Natural killer cell (primary cell): ENCODE measurements at regions not wholly inside any gene's neighbourhood (a gene's known extent, or its start where the extent isn't known, plus 50 kb on each side); places are given as distances from the start of the nearest gene placed in this dataset.

Experiments used
- ATAC-seq, 3 donors: fragments of 150-1000 bp in 2 of 3; fragments of 200-7000 bp in 1 of 3; cut with Tn5 transposase; 1 replicate in 1 of 3; 2 replicates in 2 of 3; pipeline ENCODE4 v1.10.0; 2021; ENCODE audit warnings: mild to moderate bottlenecking in 2 of 3, moderate library complexity in 2 of 3
- DNase-seq, 2 donors: peaks; one replicate each; pipeline versions ENCODE4 v3.0.0 to v3.0.0-alpha.2; 2013 to 2021; ENCODE audit warnings: mixed read lengths in 1 of 2
- H3K27ac ChIP-seq: one replicate; pipeline ENCODE4 v1.5.1; 2013; ENCODE audit warnings: mild to moderate bottlenecking, low read length
- H3K27me3 ChIP-seq: one replicate; pipeline ENCODE4 v1.6.1; 2013; ENCODE audit warnings: low read length; ENCODE audit not compliant: control insufficient read depth, insufficient read depth
- H3K36me3 ChIP-seq: one replicate; pipeline ENCODE4 v1.6.1; 2013; ENCODE audit warnings: low read length; ENCODE audit not compliant: control insufficient read depth, insufficient read depth
- H3K4me1 ChIP-seq: one replicate; pipeline ENCODE4 v1.6.1; 2013; ENCODE audit warnings: low read length; ENCODE audit not compliant: control insufficient read depth, insufficient read depth
- H3K4me3 ChIP-seq: one replicate; pipeline ENCODE4 v1.5.1; 2013; ENCODE audit warnings: low read length
- H3K9me3 ChIP-seq: one replicate; pipeline ENCODE4 v1.6.1; 2013; ENCODE audit warnings: low read length; ENCODE audit not compliant: control insufficient read depth, insufficient read depth
- H3K27ac Mint-ChIP-seq, 2 donors: one replicate each; pipeline ENCODE4 v1.8.0; 2022; ENCODE audit warnings: mild to moderate bottlenecking in 2 of 2, mixed read lengths in 2 of 2, moderate library complexity in 1 of 2
- H3K27me3 Mint-ChIP-seq, 2 donors: one replicate each; pipeline ENCODE4 v1.8.0; 2022; ENCODE audit warnings: low read depth in 2 of 2, mixed read lengths in 2 of 2
- H3K36me3 Mint-ChIP-seq: one replicate; pipeline ENCODE4 v1.8.0; 2022; ENCODE audit warnings: mixed read lengths
- H3K4me1 Mint-ChIP-seq, 2 donors: one replicate each; pipeline ENCODE4 v1.8.0; 2022; ENCODE audit warnings: mixed read lengths in 2 of 2
- H3K4me3 Mint-ChIP-seq: one replicate; pipeline ENCODE4 v1.8.0; 2022; ENCODE audit warnings: mild to moderate bottlenecking, moderate library complexity, mixed read lengths
- H3K9me3 Mint-ChIP-seq, 2 donors: one replicate each; pipeline ENCODE4 v1.8.0; 2022; ENCODE audit warnings: mixed read lengths in 2 of 2
- CTCF ChIP-seq: fragments of 200-600 bp; IDR thresholded peaks from one replicate; pipeline ENCODE4 v1.8.0; 2022; ENCODE audit warnings: antibody characterized with exemption
- WGBS: methylation state at CpG from one replicate; pipeline ENCODE4 v1.1.7; 2013; ENCODE audit warnings: missing lambda C conversion rate; ENCODE audit not compliant: insufficient coverage; 5-methylcytosine and 5-hydroxymethylcytosine counted together
- intact Hi-C: fragments of 100-400 bp; cut with micrococcal nuclease; formaldehyde crosslinking; loops from one replicate; pipeline ENCODE4 v1.14.2; 2022

- Mint-ChIP-seq H3K9me3 (peaks cover 10 to 11% of the 10 kb centered on the region in 2 donors), H3K36me3 (no peaks in the 10 kb centered on the region), H3K4me3 (no peak overlapping the region), H3K27me3 (no peaks in the 10 kb centered on the region), H3K27ac (no peak overlapping the region), H3K4me1 (no peaks in the 10 kb centered on the region)
- Histone ChIP-seq H3K4me1 (no peaks in the 10 kb centered on the region), H3K9me3 (no peaks in the 10 kb centered on the region), H3K27me3 (no peaks in the 10 kb centered on the region), H3K36me3 (no peaks in the 10 kb centered on the region), H3K4me3 (no peak overlapping the region), H3K27ac (no peak overlapping the region)
- intact Hi-C loops: no loop called here
- DNase-seq (no peak), ATAC-seq (no peak)
- TF ChIP-seq CTCF: no peak
- 71% methylated on average over 8 of the region's 9 CpGs for WGBS
Measured at GRCh38 chr14:44712024-44712815, 205.1 kb upstream of the FSCB start.

DNA sequence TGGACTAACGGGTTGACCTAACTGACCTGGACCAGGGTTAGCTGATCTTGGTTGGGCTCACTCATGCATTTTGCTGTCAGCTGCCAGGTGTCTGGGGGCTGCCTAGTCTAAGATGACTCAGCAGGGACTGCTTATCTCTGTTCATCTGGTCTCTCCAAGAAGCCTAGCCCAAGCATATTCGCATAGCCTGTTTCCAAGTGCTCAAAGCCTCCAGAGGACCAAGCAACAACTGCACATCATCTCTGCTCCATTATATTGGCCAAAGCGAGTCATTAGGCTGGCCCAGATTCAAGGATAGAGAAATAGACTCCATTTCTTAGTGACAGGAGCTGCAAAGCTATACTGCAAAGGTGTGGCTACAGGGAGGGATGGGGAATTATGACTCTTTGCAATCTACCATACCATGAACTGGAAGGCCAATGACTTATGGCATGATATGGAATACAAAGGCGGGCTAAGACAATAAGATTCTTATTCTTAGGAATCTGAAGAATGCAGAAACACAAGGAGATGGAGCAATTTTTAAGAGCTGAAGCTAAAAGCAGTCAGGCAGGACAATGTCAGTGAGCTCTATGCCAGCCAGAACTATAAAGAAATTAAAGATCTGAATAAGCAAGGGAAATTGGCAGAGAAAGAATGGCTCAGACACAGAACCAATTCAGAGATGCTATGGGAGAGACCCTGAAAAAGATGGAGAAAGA is 194.6 kb upstream of the FSCB start:
- no peaks in the 10 kb centered on the region for H3K36me3 ChIP-seq
- no peaks in the 10 kb centered on the region for H3K9me3 ChIP-seq
- Mint-ChIP-seq H3K36me3 (no peaks in the 10 kb centered on the region), H3K9me3 (peaks cover 0 to 9% of the 10 kb centered on the region in 2 donors), H3K27me3 (no peaks in the 10 kb centered on the region), H3K4me3 (no peak overlapping the region), H3K4me1 (no peaks in the 10 kb centered on the region), H3K27ac (no peak overlapping the region)
- H3K27ac ChIP-seq: no peak overlapping the region
- H3K27me3 ChIP-seq: no peaks in the 10 kb centered on the region
- intact Hi-C loops: no loop called here
- H3K4me3 ChIP-seq: no peak overlapping the region
- WGBS: 77% methylated on average over 3 of the region's 4 CpGs
- no peak for TF ChIP-seq CTCF
- ATAC-seq: no peak
- H3K4me1 ChIP-seq: no peaks in the 10 kb centered on the region
- no peak for DNase-seq

DNA sequence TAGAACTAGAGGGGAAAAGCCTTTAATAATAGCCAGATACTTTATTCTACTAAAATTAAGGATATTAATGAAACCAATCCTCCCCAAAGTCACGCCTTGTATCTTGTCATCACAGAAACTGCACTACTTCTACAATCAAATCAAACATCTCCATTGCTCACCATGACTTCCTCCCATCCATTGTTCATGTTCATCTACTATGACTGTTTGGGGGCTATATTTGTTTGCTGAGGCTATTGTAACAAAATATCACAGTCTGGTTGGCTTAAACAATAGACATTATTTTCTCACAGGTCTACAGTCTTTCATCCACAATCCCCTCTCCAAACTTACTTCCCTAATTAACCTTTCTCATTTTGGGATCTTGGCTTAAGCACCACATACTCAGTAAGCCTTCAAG is 193.6 kb upstream of the FSCB start:
- no peak for ATAC-seq
- H3K27ac Mint-ChIP-seq: no peak overlapping the region
- TF ChIP-seq CTCF: no peak
- H3K4me3 Mint-ChIP-seq: no peak overlapping the region
- no peak for DNase-seq
- no peaks in the 10 kb centered on the region for H3K36me3 ChIP-seq
- intact Hi-C loops: no loop called here
- no peaks in the 10 kb centered on the region for H3K9me3 ChIP-seq
- H3K4me1 Mint-ChIP-seq: no peaks in the 10 kb centered on the region
- H3K27me3 Mint-ChIP-seq: no peaks in the 10 kb centered on the region
- H3K9me3 Mint-ChIP-seq: peaks cover 3 to 11% of the 10 kb centered on the region in 2 donors
- no peak overlapping the region for H3K4me3 ChIP-seq
- H3K36me3 Mint-ChIP-seq: no peaks in the 10 kb centered on the region
- 89% methylated on average over 1 of the region's 1 CpG for WGBS
- no peak overlapping the region for H3K27ac ChIP-seq
- no peaks in the 10 kb centered on the region for H3K4me1 ChIP-seq
- H3K27me3 ChIP-seq: no peaks in the 10 kb centered on the region
